Heart right ventricle (tissue), 16 donors: ENCODE measurements at regions not wholly inside any gene's neighbourhood (a gene's known extent, or its start where the extent isn't known, plus 50 kb on each side); places are given as distances from the start of the nearest gene placed in this dataset.

Experiments used
- ATAC-seq, 8 donors: fragments of 200-7000 bp; cut with Tn5 transposase; one replicate each; pipeline ENCODE4 v1.9.1; 2020; ENCODE audit warnings: mild to moderate bottlenecking in 8 of 8, moderate library complexity in 8 of 8, moderate number of reproducible peaks in 1 of 8
- DNase-seq, 2 donors: peaks; one replicate each; pipeline ENCODE4 v3.0.0-alpha.2; 2020
- H3K27ac ChIP-seq, 10 donors: fragments of 200-600 bp; sonication (generic) in 2 of 10; one replicate each; pipeline versions ENCODE4 v1.5.0 to v1.8.0; 2020 to 2022; ENCODE audit warnings: mild to moderate bottlenecking in 3 of 10
- H3K27me3 ChIP-seq, 7 donors: fragments of 200-600 bp; one replicate each; pipeline ENCODE4 v1.8.0; 2021 to 2022; ENCODE audit warnings: mild to moderate bottlenecking in 2 of 7
- H3K36me3 ChIP-seq, 9 donors: fragments of 200-600 bp; sonication (generic) in 1 of 9; one replicate each; pipeline versions ENCODE4 v1.5.0 to v1.8.0; 2020 to 2022; ENCODE audit warnings: mild to moderate bottlenecking in 2 of 9
- H3K4me1 ChIP-seq, 9 donors: fragments of 200-600 bp; sonication (generic) in 1 of 9; one replicate each; pipeline versions ENCODE4 v1.5.0 to v1.8.0; 2020 to 2022; ENCODE audit warnings: mild to moderate bottlenecking in 4 of 9
- H3K4me3 ChIP-seq, 10 donors: fragments of 200-600 bp; sonication (generic) in 2 of 10; one replicate each; pipeline versions ENCODE4 v1.5.0 to v1.8.0; 2020 to 2022; ENCODE audit warnings: mild to moderate bottlenecking in 7 of 10, moderate library complexity in 2 of 10
- H3K9me3 ChIP-seq, 11 donors: fragments of 200-600 bp in 10 of 11; sonication (generic) in 2 of 11; one replicate each; pipeline versions ENCODE4 v1.5.0 to v1.8.0; 2013 to 2022; ENCODE audit warnings: mild to moderate bottlenecking in 2 of 11, control low read depth in 1 of 11, moderate library complexity in 1 of 11
- WGBS, 2 donors: extraction: QIAGEN DNeasy Blood & Tissue Kit; methylation state at CpG; one replicate each; pipeline ENCODE4 v1.1.7; 2013; ENCODE audit warnings: inconsistent platforms in 1 of 2; 5-methylcytosine and 5-hydroxymethylcytosine counted together
- intact Hi-C, 10 donors: fragments of 100-400 bp; cut with DNase I; formaldehyde crosslinking; loops; one replicate each; pipeline versions ENCODE4 v1.11.1 to v1.14.2; 2022
- TF ChIP-seq, protein P1 (sequence below), 9 donors: fragments of 200-600 bp; sonication (generic) in 2 of 9; IDR thresholded peaks; one replicate each; pipeline versions ENCODE4 v1.5.0 to v1.8.0; 2021 to 2022; ENCODE audit warnings: antibody characterized with exemption in 9 of 9, mild to moderate bottlenecking in 5 of 9, moderate library complexity in 1 of 9
- donor health status: Arrhythmogenic right ventricular cardiomyopathy.
- donor health status: ischemic (EF 13 %, LVEDD 7.1; RV severe dilation, severe dysfunction).
- donor health status: healthy with polysubstance abuse.
- donor health status: DM: no; HTN: yes; CAD: no.
- donor health status: DM: no; HTN: no; CAD: no.
- donor health status: ischemic (EF 25% LVEDD 6.9; RV normal size, moderate dysfunction).
- donor health status: ischemic (EF 25% LVEDD 5.7; RV mildly dilated, moderate dysfunction).
- donor health status: healthy.
- donor health status: DM: yes; HTN: yes; CAD: no.
- donor health status: Ischemic cardiomyopathy.
- donor health status: ischemic (EF 35%, LVEDD 5.7; RV mildly dilated, moderate dysfunction).
- donor health status: nonischemic (EF 11% LVEDD 7.7; RV severe dilation, severe dysfunction).
- donor health status: DM: yes; HTN: yes; CAD: no.
- donor health status: PGD.
- donor health status: ischemic (EF 29% LVEDD 5.4; RV normal size, mild dysfunction).
- donor health status: nonischemic (EF 23%, LVEDD 6.1; RV moderate dilation, normal function).

DNA sequence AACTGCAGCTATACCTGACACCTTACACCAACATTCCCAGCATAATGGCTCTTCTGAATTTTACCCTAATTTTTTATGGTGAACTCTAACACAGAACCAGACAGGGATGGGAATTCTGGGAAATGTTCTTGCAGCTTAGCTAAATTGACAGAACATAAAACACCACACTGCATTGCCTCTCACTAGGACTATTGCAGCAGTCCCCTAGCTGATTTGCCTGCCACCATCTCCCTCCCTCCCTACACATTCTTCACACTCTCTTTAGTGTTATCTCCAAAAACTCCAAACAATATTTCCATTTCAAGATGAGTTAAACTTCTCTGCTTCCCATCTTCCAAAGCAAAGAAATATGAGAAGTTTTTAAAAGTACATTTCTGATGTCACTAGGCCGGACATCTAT, 733.9 kb upstream of the INTU start:
- 70 to 83% methylated on average over 1 of the region's 1 CpG for WGBS, 2 donors
- ATAC-seq, result peak in 5 of 8 donors; percentile 15 to 70 (median 64)
- no peak for DNase-seq
- TF ChIP-seq, protein P1, sequence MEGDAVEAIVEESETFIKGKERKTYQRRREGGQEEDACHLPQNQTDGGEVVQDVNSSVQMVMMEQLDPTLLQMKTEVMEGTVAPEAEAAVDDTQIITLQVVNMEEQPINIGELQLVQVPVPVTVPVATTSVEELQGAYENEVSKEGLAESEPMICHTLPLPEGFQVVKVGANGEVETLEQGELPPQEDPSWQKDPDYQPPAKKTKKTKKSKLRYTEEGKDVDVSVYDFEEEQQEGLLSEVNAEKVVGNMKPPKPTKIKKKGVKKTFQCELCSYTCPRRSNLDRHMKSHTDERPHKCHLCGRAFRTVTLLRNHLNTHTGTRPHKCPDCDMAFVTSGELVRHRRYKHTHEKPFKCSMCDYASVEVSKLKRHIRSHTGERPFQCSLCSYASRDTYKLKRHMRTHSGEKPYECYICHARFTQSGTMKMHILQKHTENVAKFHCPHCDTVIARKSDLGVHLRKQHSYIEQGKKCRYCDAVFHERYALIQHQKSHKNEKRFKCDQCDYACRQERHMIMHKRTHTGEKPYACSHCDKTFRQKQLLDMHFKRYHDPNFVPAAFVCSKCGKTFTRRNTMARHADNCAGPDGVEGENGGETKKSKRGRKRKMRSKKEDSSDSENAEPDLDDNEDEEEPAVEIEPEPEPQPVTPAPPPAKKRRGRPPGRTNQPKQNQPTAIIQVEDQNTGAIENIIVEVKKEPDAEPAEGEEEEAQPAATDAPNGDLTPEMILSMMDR (IDR thresholded peaks at IDR 0.05), result no peak
- H3K27ac ChIP-seq, result peak overlapping the region in 7 of 10 donors; percentile 24 to 84 (median 68)
- peaks cover 0 to 34% (median 0%) of the 10 kb centered on the region in 11 donors for H3K9me3 ChIP-seq
- H3K36me3 ChIP-seq, result no peaks in the 10 kb centered on the region
- H3K4me1 ChIP-seq, result peaks cover 0 to 15% (median 0%) of the 10 kb centered on the region in 9 donors
- intact Hi-C loops, result loop anchor here in 1 of 10 donors (10.0 kb wide), 1 partner anchor 244 kb away; no protein-coding TSS in a partner anchor
- no peaks in the 10 kb centered on the region for H3K27me3 ChIP-seq
- no peak overlapping the region for H3K4me3 ChIP-seq

DNA sequence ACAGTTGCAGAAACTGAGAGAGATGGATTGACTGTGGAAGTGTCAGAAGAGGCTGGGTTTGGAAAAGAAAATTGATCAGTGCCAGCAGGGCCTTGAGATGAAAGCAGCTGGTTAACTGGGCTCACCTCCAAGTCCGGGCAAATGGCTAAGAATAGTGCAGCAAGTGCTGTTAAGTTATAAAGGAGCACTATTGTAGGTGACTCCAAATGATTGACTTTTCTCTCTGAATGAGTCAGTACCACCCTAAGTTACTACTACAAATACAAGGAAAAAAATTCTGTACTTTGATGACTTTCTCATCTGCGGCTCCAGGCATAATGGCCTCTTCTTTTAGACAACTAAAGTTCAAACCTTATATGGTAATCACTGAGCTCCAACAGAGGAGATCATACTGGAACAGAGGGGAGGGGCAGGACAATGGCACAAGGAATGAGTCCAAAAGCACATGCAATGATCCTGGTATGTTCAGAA, 733.4 kb upstream of the INTU start:
- WGBS, 2 donors, result 30 to 36% methylated on average over 2 of the region's 2 CpGs
- ATAC-seq (peak; percentile 82 to 95 (median 92)), DNase-seq (peak; percentile 10 to 50)
- Histone ChIP-seq H3K4me1 (peaks cover 0 to 15% (median 0%) of the 10 kb centered on the region in 9 donors), H3K27ac (peak overlapping the region in 8 of 10 donors; percentile 24 to 84 (median 63)), H3K4me3 (no peak overlapping the region), H3K9me3 (peaks cover 0 to 30% (median 0%) of the 10 kb centered on the region in 11 donors), H3K36me3 (no peaks in the 10 kb centered on the region), H3K27me3 (no peaks in the 10 kb centered on the region)
- TF ChIP-seq, protein P1 (IDR thresholded peaks at IDR 0.05), result no peak
- intact Hi-C loops, result loop anchor here in 1 of 10 donors (10.0 kb wide), 1 partner anchor 245 kb away; no protein-coding TSS in a partner anchor

DNA sequence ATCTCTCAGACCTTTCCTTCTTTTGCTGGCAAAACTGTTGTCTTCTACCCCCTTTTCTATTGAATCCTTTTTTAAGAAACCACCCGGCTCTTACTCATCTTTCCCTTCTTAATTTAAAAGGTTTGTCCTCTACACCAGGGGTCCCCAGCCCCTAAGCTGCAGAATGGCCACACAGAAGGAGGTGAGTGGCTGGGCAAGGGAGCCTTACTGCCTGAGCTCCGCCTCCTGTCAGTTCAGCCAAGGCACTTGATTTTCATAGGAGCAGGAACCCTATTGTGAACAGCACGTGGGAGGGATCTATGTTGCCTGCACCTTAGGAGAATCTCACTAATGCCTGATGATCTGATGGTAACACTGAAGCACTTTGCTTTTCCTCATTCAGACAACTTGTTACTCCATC, 726.3 kb upstream of the INTU start:
- H3K27me3 ChIP-seq, result no peaks in the 10 kb centered on the region
- intact Hi-C loops, result no loop called here
- peaks cover 0 to 6% (median 0%) of the 10 kb centered on the region in 11 donors for H3K9me3 ChIP-seq
- no peak for ATAC-seq
- no peaks in the 10 kb centered on the region for H3K36me3 ChIP-seq
- no peak overlapping the region for H3K27ac ChIP-seq
- no peak overlapping the region for H3K4me3 ChIP-seq
- H3K4me1 ChIP-seq, result no peaks in the 10 kb centered on the region
- no peak for DNase-seq
- TF ChIP-seq, protein P1 (IDR thresholded peaks at IDR 0.05), result no peak
- 69 to 79% methylated on average over 3 of the region's 3 CpGs for WGBS, 2 donors

DNA sequence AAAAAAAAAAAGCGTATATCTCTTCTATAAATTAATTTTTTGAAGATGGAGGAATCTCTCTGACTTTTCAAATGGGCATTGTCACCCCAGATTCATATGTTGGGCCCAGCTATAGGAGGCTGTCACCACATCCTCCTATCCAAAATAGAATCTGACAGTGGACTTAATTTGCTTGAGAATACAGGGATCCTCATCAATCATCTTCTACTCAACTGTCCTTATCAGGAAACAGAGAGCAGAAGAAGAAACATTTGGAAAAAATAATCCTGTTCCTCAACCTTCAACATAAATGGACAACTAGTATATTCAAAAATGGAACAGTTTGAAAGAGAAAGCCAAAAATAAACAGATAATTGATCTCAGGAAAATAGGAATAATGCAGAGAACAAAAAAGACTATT, 725.4 kb upstream of the INTU start:
- Histone ChIP-seq H3K9me3 (peaks cover 0 to 6% (median 0%) of the 10 kb centered on the region in 11 donors), H3K4me1 (no peaks in the 10 kb centered on the region), H3K27ac (no peak overlapping the region), H3K36me3 (no peaks in the 10 kb centered on the region), H3K4me3 (no peak overlapping the region), H3K27me3 (no peaks in the 10 kb centered on the region)
- TF ChIP-seq, protein P1 (IDR thresholded peaks at IDR 0.05), result no peak
- WGBS, 2 donors, result 56 to 75% methylated on average over 1 of the region's 1 CpG
- intact Hi-C loops, result no loop called here
- ATAC-seq (no peak), DNase-seq (no peak)
